Right hindlimb (tissue), 1 donor: ENCODE measurements at regions not wholly inside any gene's neighbourhood (a gene's known extent, or its start where the extent isn't known, plus 50 kb on each side); places are given as distances from the start of the nearest gene placed in this dataset.
"Not testable (repeated sequence)": the region's sequence is repeated elsewhere in the genome, so short reads cannot be mapped to it uniquely, and the experiment has no call there.

Experiments
- DNase-seq: peaks from one replicate; pipeline ENCODE4 v3.0.0-alpha.2; 2018

DNA sequence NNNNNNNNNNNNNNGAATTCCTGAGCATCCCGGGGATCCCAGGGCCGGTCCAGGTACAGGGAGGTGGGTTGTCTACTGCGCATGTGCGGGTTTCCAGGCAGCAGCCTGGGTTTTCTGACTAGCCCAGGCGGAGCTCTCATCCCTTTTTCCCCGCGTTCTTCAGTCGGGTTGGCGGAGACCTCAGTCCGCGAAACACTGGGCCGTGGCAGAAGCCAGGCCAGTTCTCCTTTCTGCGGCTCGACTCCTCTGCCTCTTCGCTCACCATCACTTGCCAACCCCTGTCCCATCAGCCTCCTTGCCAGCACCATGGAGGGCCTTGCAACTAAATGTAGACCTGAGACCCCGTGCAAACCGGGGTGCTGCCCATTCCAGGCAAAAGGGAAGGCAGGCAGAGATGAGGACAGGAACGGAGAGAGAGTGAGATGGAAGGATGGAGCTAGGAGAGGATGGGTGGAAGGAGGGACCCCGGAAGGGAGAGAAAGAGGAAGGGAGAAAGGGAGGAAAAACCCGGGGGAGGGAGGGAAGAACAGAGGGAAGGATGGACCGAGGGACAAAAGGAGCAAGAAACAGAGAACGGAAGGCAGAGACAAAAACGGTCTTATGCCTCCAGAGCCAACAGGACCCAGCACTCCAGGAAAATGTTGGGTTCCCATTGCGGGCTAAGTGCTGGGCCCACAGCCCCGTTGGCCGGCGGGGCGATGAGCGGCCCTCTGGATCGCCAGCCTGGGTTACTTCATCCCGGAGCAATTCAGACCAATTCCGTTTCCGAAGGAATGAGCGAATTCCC, 445.4 kb upstream of the DEFB115 start:
- peak; percentile 23 for DNase-seq

- DNase-seq, result no peak
Observed at GRCh38 chr20:30812739-30813411, 444.6 kb upstream of the DEFB115 start.

- DNase-seq, result not testable (repeated sequence)
Observed at GRCh38 chr20:30813412-30814311, 443.8 kb upstream of the DEFB115 start.

- not testable (repeated sequence) for DNase-seq
Observed at GRCh38 chr20:30814312-30814639, 443.2 kb upstream of the DEFB115 start.

DNA sequence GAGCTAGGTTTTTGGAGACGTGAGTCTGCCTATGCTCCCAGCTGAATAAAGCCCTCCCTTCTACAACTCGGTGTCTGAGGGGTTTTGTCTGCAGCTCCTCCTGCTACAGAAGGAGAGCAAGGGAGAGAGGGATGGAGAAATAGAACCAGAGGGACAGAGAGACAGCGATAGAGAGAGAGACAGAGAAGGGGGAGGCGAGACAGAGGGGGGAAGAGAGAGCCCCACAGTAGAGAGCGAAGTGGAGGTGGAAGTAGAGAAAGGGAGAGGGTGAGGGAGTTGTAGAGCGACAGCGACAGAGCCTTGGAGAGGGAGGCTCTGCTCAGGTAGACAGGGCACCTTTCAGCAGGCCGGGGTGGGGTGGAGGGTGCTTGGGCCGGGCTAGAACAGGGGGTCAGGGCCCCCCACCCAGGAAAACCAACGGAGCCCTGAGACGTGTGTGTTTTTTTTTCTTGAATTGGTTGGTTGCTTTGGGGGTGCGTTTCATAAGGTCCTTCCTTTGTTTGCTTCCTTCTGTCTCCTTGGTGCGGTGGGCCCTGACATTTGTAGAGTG, 442.4 kb upstream of the DEFB115 start:
- DNase-seq, result not testable (repeated sequence)

- no peak for DNase-seq
Observed at GRCh38 chr20:30815577-30816181, 441.8 kb upstream of the DEFB115 start.

GRCh38 chr20:30816182-30816645, 441.2 kb upstream of the DEFB115 start:
- no peak for DNase-seq

GRCh38 chr20:30821615-30822014, 435.8 kb upstream of the DEFB115 start:
- DNase-seq, result not testable (repeated sequence)

DNA sequence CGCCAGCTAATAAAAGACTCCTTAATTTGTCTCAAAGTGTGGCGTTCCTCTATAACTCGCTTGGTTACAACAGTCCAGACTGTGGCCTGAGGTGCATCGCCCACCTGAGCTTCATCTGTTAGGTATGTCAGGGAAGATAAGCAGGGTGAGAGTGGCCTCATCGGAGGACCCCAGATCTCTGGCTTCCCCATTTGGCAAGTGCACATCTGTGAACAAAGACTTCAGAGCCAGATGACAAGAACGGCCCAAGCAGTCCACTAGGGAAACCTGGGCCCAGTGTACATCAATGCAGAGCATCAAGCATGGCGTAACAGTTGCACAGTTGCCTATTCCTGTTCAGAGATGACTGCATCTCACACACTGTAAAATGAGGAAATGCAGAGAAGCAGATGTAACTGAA, 432.8 kb upstream of the DEFB115 start:
- DNase-seq, result not testable (repeated sequence)

- DNase-seq, result not testable (repeated sequence)
Observed at GRCh38 chr20:30845923-30846322, 411.5 kb upstream of the DEFB115 start.

DNA sequence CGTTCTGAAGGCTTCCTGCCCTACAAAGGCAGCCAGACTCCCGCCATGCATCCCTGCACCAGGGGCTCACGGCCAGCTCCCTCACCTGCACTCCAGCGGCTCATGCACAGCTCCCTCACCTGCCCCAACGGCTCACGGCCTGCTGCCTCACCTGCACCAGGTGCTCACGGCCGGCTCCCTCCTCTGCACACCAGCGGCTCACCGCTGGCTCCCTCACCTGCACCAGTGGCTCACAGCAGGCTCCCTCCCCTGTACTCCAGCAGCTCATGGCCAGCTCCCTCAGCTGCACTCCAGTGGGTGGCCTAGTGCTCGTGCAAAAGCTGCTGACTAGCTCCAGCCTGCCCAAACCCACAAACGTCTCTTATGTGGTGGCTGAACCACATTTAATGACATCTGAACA, 389.2 kb upstream of the DEFB115 start:
- DNase-seq, result not testable (repeated sequence)

DNA sequence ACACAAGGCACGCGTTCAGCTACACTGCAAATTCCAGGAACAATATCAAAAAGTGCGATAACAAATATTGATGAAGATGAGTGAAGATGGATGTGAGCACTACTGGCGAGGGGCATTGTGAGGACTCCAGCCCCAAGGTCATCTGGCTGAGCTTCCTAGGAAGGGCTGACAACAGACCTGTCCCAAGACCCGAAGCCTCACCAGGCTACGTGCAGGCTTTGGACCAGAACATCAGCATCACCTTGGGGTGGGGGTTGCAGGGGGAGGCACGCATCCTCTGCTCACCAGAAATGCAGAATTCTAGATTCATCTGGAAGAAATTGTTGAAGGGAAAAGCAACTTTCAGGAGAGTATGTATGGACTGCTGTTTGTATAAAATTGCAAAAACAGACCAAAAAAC, 386.3 kb upstream of the DEFB115 start:
- not testable (repeated sequence) for DNase-seq

- not testable (repeated sequence) for DNase-seq
Observed at GRCh38 chr20:30872252-30872651, 385.2 kb upstream of the DEFB115 start.

DNA sequence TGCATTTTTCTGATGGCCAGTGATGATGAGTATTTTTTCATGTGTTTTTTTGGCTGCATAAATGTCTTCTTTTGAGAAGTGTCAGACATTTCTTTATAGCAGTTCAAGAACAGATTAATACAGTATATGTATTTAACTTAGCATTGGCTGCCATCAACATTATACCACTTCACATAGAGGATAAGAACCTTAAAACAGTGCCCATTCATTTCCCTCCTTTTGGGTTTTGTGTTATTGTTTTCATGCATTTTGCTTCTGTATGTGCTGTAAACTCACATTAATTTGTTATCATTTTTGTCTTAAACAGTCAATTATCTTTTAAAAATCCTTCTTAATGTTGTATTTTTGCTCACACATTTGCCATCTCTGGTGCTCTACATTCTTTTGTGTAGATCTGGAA, 381.6 kb upstream of the DEFB115 start:
- DNase-seq, result not testable (repeated sequence)

- DNase-seq, result not testable (repeated sequence)
Observed at GRCh38 chr20:30891400-30891799, 366.1 kb upstream of the DEFB115 start.

GRCh38 chr20:30892541-30893345, 364.7 kb upstream of the DEFB115 start:
- no peak for DNase-seq

GRCh38 chr20:30893346-30894314, 363.8 kb upstream of the DEFB115 start:
- not testable (repeated sequence) for DNase-seq

GRCh38 chr20:30894707-30895353, 362.6 kb upstream of the DEFB115 start:
- not testable (repeated sequence) for DNase-seq

DNA sequence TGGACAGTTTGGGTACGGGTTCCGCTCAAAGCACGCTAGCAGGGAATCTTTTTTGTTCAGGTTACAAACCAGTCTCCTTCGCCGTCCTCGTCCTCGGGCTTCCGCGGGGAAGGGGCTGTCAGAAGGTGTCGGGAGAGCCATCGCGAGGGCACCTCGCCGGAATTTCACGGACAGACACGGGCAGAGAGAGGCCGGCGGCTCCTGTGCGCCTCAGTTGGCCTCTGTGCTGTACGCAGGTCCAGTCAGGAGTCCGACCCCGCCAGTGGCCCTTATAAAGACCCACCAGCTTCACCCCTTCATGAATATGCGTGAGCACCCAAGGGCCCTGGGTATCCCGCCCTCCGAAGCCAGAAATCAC, 362.1 kb upstream of the DEFB115 start:
- not testable (repeated sequence) for DNase-seq
